ENCODE measurements at regions not wholly inside any gene's neighbourhood (a gene's known extent, or its start where the extent isn't known, plus 50 kb on each side); places are given as distances from the start of the nearest gene placed in this dataset.

- ATAC-seq (no peak), DNase-seq (no peak)
- no peaks in the 10 kb centered on the region for H3K27me3 ChIP-seq
- 61 to 69% methylated on average over 2 of the region's 2 CpGs for WGBS, 2 donors
- TF ChIP-seq CTCF (IDR thresholded peaks at IDR 0.05), result no peak
- no peak overlapping the region for H3K4me3 ChIP-seq
- peaks cover 0 to 21% (median 0%) of the 10 kb centered on the region in 9 donors for H3K4me1 ChIP-seq
- intact Hi-C loops (cut with DNase I), result no loop called here
- peaks cover 0 to 5% (median 0%) of the 10 kb centered on the region in 11 donors for H3K9me3 ChIP-seq
- H3K27ac ChIP-seq, result peak overlapping the region in 3 of 10 donors; percentile 9 to 23 (median 15)
- H3K36me3 ChIP-seq, result no peaks in the 10 kb centered on the region
Measured at GRCh38 chr2:237198164-237198855, 112.6 kb downstream of the COPS8 start.

- no peak for ATAC-seq
- H3K4me1 ChIP-seq, result peaks cover 0 to 21% (median 0%) of the 10 kb centered on the region in 9 donors
- TF ChIP-seq CTCF (IDR thresholded peaks at IDR 0.05), result no peak
- H3K27ac ChIP-seq, result peak overlapping the region in 3 of 10 donors; percentile 9 to 23 (median 15)
- no peaks in the 10 kb centered on the region for H3K36me3 ChIP-seq
- no peak overlapping the region for H3K4me3 ChIP-seq
- WGBS, 2 donors, result 72 to 74% methylated on average over 1 of the region's 1 CpG
- no peaks in the 10 kb centered on the region for H3K27me3 ChIP-seq
- H3K9me3 ChIP-seq, result peaks cover 0 to 5% (median 0%) of the 10 kb centered on the region in 11 donors
- intact Hi-C loops (cut with DNase I), result no loop called here
- no peak for DNase-seq
Measured at GRCh38 chr2:237199082-237199481, 113.4 kb downstream of the COPS8 start.

- intact Hi-C loops (cut with DNase I), result no loop called here
- H3K27me3 ChIP-seq, result no peaks in the 10 kb centered on the region
- H3K9me3 ChIP-seq, result peaks cover 0 to 5% (median 0%) of the 10 kb centered on the region in 11 donors
- peaks cover 0 to 21% (median 1%) of the 10 kb centered on the region in 9 donors for H3K4me1 ChIP-seq
- peak overlapping the region in 1 of 10 donors; percentile 9 for H3K27ac ChIP-seq
- DNase-seq, result no peak
- ATAC-seq, result no peak
- no peaks in the 10 kb centered on the region for H3K36me3 ChIP-seq
- WGBS, 2 donors, result 92 to 97% methylated on average over 2 of the region's 2 CpGs
- no peak for TF ChIP-seq CTCF (IDR thresholded peaks at IDR 0.05)
- H3K4me3 ChIP-seq, result no peak overlapping the region
Measured at GRCh38 chr2:237199577-237199976, 113.9 kb downstream of the COPS8 start.

GRCh38 chr2:237200462-237200861, 114.8 kb downstream of the COPS8 start:
- intact Hi-C loops (cut with DNase I), result loop anchor here in 1 of 10 donors (10.0 kb wide), 1 partner anchor 114 kb away; no protein-coding TSS in a partner anchor
- no peaks in the 10 kb centered on the region for H3K36me3 ChIP-seq
- ATAC-seq, result no peak
- peaks cover 0 to 5% (median 0%) of the 10 kb centered on the region in 11 donors for H3K9me3 ChIP-seq
- H3K27me3 ChIP-seq, result no peaks in the 10 kb centered on the region
- TF ChIP-seq CTCF (IDR thresholded peaks at IDR 0.05), result no peak
- 99% methylated on average over 7 of the region's 7 CpGs for WGBS, 2 donors
- no peak for DNase-seq
- H3K27ac ChIP-seq, result peak overlapping the region in 1 of 10 donors; percentile 31
- H3K4me3 ChIP-seq, result no peak overlapping the region
- peaks cover 3 to 30% (median 9%) of the 10 kb centered on the region in 9 donors for H3K4me1 ChIP-seq

Measured in heart right ventricle (tissue), 16 donors.